ENCODE measurements at regions not wholly inside any gene's neighbourhood (a gene's known extent, or its start where the extent isn't known, plus 50 kb on each side); places are given as distances from the start of the nearest gene placed in this dataset.
A peak's percentile ranks its signal among the peaks of the same experiment; 100 is the strongest.

DNA sequence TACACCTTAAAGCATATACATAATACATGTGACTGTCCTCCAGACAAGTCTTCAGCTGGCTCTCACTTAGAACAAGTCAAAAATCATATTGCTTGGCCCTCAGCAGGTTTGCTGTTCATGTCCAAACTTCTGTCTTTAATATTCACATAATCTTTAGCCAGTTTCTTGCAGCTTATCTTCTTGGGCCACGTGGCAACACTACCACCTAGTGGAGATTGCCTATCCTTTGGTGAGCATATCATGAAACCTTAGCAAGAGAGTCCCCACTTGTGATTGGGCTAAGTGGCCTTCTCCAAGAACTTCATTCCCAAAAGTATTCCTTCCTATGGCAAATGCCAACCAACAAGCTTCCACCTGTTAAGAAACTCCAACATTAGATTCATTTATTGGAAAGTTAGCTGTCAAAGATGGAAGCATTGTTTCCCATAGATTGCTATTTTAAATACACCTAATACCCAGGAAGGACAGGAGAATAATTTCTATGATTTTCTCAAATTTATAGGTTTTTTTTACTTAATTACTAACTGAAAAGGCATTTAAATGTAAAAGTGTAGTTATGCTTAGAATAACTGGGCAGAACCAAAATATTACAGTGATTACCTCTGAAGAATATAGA lies 231.9 kb upstream of the INTU start:
- TF ChIP-seq POLR2A (IDR thresholded peaks at IDR 0.05), result no peak
- TF ChIP-seq, protein P1, sequence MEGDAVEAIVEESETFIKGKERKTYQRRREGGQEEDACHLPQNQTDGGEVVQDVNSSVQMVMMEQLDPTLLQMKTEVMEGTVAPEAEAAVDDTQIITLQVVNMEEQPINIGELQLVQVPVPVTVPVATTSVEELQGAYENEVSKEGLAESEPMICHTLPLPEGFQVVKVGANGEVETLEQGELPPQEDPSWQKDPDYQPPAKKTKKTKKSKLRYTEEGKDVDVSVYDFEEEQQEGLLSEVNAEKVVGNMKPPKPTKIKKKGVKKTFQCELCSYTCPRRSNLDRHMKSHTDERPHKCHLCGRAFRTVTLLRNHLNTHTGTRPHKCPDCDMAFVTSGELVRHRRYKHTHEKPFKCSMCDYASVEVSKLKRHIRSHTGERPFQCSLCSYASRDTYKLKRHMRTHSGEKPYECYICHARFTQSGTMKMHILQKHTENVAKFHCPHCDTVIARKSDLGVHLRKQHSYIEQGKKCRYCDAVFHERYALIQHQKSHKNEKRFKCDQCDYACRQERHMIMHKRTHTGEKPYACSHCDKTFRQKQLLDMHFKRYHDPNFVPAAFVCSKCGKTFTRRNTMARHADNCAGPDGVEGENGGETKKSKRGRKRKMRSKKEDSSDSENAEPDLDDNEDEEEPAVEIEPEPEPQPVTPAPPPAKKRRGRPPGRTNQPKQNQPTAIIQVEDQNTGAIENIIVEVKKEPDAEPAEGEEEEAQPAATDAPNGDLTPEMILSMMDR (IDR thresholded peaks at IDR 0.05 in 4 of 5, conservative IDR thresholded peaks at IDR 0.05 in 1 of 5), result peak in 4 of 5 experiments; percentile 7 to 55 (median 46)
